GM18505 (cell line): ENCODE measurements at regions not wholly inside any gene's neighbourhood (a gene's known extent, or its start where the extent isn't known, plus 50 kb on each side); places are given as distances from the start of the nearest gene placed in this dataset.

Source experiments
- ATAC-seq: cut with Tn5 transposase; IDR thresholded peaks from one replicate; pipeline ENCODE4 v1.9.1; 2021; ENCODE audit not compliant: unreplicated experiment
- POLR2A ChIP-seq: IDR thresholded peaks from 4 replicates; pipeline ENCODE4 v1.6.1; 2011; ENCODE audit warnings: borderline replicate concordance; ENCODE audit not compliant: insufficient read depth, insufficient read length; ENCODE audit errors: extremely low read depth

DNA sequence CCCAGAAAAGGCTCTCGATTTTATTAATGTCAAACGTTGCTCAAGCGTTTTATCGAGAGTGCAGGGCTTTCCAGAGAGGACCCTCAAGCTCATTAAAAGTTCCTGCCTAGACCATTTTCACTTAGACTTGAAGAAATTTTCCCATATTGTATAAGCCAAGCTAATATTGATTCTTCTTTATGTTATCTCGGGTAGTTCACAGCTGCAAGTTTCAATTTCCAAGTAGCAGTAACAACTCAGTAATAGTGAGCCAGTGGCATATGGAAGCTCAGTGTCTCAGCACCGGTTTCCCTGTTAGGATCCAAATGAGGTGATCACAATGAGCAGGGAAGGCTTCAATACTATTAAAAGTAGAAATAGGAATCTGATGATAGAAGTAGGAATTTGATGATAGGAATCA lies 274.5 kb downstream of the TMX3 start:
- no peak for TF ChIP-seq POLR2A
- ATAC-seq: no peak

DNA sequence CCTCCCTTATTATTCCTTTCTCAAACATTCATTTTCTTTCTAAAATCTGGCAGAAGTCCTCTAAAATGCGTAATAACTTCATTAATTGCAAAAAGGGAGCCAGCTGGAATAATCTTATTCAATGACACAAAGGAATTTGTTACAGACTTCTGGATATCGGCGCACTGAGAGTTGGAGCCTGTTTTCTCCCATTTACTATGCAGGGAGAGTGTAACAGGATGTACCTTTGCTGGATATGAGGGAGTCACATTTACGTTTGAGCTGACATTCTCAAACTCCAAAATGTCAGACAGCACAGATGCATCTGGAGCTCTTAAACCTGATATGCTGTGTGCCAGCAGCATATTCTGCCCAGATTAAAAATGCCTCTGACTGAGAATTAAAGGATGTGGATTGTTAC lies 275.3 kb downstream of the TMX3 start:
- ATAC-seq: no peak
- TF ChIP-seq POLR2A: no peak

DNA sequence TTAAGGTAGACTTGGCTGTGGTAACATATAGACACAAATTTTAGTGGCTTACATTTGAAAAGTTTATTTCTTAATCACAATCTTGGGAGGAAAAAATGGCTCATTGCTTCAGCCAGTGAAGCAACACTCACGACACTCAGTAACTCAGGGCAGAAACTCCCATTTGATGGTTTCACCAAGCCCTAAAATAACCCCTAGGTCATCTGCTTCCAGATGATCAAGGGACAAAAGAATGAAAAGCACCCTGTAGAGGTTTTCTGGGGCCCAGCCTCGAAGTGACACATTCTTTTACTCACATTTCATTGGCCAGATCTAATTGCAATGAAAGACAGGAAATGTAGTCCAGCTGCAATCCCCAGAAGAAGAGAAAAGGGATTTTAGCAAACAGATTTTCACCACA lies 275.9 kb downstream of the TMX3 start:
- no peak for TF ChIP-seq POLR2A
- no peak for ATAC-seq

DNA sequence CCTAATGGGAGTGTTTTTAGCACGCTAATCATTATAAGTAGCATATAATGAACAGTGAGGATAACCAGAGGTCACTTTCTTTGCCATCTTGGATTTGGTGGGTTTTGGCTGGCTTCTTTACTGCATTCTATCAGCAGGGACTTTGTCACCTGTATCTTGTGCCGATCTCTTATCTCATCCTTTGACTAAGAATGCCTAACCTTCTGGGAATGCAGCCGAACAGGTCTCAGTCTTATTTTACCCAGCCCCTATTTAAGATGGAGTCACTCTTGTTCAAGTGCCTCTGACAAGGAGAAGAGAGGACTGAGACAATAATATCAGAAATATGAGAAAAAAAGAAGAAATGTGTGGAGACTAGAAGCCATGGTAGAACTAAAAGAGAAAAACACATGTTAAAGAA lies 276.4 kb downstream of the TMX3 start:
- ATAC-seq: no peak
- TF ChIP-seq POLR2A: no peak

DNA sequence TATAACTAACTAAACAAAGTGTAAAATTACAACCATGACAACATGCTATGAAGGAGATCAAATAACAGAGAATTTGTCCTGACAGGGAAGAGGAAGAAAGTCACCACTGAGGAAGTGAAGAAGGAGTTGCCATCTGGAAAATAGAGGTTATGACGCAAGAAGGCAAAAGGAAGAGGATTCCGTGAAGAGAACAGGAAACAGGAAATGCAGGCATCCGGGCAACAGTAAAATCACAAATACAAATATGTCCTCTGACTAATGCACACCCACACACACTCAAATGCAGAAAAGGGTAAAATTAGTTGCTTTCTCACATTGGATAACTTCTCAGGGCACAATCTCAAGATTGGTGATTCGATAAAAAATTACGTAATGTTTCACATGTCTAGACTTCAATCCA lies 278.4 kb downstream of the TMX3 start:
- TF ChIP-seq POLR2A: no peak
- ATAC-seq: no peak

DNA sequence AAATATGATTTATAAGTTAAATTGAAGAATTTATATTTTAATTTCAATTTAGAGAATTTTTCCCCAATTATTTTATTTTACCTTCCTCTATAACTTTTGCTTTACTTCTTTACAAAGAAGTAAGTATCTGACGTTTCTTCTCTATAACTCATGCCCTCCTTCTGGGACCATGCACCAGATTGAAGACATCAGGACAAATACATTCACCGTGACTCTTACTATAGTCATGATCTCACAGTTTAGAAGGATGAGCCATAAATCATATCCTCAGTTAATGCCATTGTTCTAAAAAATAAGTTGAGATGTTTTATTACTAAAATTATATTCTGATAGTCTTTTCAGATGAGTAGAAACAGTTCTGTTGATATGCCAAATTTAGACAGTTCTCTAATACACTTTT lies 279.3 kb downstream of the TMX3 start:
- no peak for TF ChIP-seq POLR2A
- ATAC-seq: no peak

DNA sequence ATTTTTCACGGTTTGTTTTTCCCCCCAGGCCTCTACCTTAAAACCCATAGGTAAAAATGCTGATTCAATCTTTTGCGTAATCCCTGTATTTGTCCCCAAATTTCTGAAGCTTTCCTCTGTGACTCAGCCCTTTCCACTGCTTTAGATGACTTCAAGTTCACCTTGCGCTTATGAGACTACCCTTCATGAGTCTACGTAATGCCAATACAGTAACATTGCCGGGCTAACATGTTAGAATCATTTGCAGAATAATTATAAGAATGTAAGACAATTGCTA lies 283.0 kb downstream of the TMX3 start:
- TF ChIP-seq POLR2A: no peak
- no peak for ATAC-seq

DNA sequence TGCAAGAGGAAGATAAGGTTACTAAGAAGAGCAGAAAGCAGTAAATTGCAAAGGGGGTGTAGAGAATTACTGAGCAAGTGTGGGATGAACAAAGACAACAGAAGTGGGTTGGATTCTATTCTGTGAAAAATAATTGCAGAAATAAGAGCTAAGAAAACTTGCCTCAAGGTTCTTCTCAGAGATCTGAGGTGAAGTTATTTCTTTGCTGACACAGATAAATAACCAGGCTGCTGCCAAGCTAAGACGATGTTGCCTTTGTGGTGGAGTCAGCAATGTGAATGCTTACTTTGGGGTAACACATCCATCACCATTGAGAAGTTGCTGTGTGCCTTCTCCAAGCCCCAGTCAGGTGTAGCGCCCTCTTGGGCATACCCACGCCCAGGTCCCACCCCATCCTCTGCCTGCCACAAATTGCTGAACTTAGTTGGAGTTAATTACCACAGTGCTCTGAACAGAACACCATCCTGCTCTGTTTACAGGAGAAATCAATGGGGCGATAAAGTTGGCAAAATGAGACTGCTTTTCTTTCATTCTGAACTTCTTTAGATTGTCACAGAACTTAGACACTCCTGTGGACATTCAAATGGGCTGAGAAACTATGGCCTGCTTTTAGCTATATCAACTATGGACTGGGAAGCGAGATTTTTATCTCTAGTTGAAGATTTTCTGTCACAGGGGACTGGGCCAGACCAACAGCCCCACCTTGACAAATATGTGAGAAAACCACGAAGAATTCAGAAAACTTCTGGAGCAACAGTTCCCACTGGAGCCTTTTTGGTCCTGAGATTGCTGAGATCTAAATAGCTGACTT lies 283.6 kb downstream of the TMX3 start:
- ATAC-seq: no peak
- TF ChIP-seq POLR2A: no peak

DNA sequence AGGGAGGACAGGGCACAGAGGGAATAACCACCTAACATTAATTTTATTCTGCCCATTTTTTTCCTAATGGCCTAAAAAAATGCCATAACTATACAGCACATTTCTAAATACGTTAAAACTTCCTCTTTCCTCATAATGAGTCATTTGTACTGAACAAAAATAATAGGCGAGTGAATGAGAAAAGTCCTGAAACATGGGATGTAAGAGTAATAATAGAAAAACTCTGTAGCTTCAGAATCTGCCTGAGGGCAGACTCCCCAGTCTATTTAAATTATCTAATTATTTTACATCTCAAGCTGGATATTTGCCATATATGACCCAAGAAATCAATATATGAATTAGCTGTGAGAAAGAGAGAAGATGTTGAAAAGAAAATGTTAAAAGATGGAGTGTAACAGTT lies 285.1 kb downstream of the TMX3 start:
- ATAC-seq: no peak
- no peak for TF ChIP-seq POLR2A

DNA sequence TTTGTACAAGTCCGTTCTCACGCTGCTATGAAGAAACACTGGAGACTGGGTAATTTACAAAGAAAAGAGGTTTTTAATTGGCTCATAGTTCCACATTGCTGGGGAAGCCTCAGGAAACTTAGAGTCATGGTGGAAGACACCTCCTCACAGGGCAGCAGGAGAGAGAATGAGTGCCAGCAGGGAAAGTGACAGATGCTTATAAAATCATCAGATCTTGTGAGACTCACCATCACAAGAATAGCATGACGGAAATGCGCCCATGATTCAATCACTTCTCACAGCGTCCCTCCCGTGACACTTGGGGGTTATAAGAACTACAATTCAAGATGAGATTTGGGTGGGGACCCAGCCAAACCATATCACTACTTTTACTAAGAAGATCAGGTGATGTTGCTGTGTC lies 285.8 kb downstream of the TMX3 start:
- no peak for ATAC-seq
- no peak for TF ChIP-seq POLR2A

DNA sequence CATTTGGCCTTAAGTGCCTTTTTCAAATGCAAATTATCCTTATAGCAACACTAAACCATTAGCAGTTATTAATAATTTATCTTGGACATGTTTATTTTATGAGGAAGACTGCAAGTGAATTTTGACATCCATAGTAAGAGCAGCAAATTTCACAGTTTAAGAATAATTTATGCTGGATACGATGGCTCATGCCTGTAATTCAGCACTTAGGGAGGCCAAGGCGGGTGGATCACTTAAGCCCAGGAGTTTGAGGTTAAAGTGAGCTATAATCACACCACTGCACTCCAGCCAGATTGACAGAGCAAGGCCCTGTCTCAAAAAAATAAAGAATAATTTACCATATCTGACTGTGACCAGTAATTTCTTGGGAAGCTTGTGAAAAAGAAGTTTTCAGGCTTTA lies 286.2 kb downstream of the TMX3 start:
- no peak for ATAC-seq
- TF ChIP-seq POLR2A: no peak

DNA sequence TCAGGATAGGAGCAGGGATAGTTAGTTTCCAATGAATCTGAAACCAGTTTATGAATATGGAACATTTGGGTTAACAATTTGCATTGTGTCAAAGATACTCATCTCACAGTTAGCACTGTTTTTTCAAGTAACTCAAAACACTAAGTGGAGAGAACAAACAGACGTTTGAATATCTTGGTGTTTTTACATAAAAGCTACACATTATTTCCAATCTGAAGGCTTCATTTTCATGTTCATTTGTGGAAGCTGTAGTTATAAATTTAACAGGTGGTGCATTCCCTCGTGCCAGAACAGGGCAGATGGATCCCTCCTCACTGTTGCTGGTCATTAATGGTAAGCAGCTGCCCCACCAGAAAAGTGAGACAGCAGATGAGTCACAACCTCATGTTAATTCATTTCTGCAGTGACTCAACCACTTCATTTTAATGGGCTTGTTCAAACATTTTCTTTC lies 286.9 kb downstream of the TMX3 start:
- no peak for ATAC-seq
- no peak for TF ChIP-seq POLR2A

DNA sequence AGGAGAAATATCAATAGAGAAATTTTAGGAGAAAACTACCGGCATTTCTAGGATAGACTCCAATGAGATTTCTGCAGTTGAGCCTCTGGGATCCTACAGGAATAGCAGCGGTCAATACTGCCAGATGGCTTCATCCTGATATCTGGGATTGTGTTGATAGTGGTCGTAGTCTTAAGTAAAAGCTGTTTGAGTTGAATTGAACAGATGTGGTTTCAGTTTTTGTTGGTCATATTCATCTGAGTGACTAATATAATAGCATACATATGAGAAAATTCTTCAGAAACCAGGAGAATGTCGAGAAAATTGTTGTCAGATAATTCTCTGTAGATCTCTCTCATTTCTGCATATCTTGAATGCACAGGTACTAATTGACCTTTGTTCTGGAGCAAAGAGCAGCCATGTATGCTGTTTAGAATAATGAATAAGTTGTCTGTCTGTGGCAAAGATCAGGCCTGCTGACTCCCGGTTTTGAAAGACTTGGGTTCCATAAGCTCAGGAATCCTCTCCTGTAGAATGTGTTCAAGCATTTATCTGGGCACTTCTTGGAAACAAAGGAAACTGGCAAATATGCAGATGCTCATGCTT lies 288.1 kb downstream of the TMX3 start:
- no peak for ATAC-seq
- no peak for TF ChIP-seq POLR2A

DNA sequence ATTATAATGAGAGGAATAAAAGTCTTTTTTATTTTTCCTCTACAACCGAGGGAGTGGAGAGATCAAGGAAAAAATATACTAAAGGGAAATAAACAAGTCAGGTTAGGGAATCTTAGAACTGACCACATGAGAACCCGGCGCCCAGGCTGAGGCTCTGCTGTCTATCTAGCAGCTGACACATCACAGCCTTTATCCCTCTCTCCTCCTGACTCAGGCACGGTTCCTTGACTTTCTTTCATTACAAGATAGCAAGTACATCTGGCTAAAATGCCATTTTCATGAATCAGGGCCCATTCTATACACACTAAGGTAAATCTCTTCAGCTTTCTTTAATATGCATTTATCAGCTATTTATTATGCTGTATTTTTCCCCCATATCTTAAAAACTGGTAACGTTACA lies 296.0 kb downstream of the TMX3 start:
- ATAC-seq: no peak
- no peak for TF ChIP-seq POLR2A
